Thyroid gland (tissue), 4 donors: ENCODE measurements at regions not wholly inside any gene's neighbourhood (a gene's known extent, or its start where the extent isn't known, plus 50 kb on each side); places are given as distances from the start of the nearest gene placed in this dataset.

Experiments used
- POLR2A ChIP-seq, 2 donors: fragments of 450-650 bp; IDR thresholded peaks; one replicate each; pipeline ENCODE4 v1.6.1; 2017; ENCODE audit warnings: antibody characterized with exemption in 2 of 2, mild to moderate bottlenecking in 2 of 2, moderate library complexity in 1 of 2
- TF ChIP-seq, protein P1 (sequence below), 6 experiments: fragments of 200-600 bp in 3 of 6; fragments of 450-650 bp in 3 of 6; sonication (generic) in 3 of 6; IDR thresholded peaks; one replicate each; pipeline ENCODE4 v1.5.1; 2016 to 2019; ENCODE audit warnings: antibody characterized with exemption in 6 of 6, mild to moderate bottlenecking in 2 of 6, inconsistent platforms in 1 of 6, moderate library complexity in 1 of 6

DNA sequence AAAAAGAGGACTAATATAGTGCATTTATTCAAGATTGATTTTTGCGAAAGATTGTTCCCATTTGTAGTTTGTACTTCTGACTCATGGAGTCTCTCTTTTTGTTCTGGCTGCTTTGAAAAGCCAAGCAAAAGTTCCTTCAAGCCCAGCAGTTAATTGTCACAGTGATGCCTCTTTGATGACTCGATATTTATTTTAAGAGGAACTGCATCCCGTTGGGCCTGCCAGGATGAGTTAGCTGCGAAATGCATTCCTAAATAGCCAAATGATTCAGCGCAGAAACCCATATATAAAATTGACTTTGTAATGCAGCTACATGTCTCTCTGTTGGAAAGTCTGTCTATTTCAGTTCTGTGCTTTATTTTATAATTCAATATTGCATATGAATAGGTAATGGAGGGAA, 295.1 kb downstream of the GBA3 start:
- TF ChIP-seq, protein P1, sequence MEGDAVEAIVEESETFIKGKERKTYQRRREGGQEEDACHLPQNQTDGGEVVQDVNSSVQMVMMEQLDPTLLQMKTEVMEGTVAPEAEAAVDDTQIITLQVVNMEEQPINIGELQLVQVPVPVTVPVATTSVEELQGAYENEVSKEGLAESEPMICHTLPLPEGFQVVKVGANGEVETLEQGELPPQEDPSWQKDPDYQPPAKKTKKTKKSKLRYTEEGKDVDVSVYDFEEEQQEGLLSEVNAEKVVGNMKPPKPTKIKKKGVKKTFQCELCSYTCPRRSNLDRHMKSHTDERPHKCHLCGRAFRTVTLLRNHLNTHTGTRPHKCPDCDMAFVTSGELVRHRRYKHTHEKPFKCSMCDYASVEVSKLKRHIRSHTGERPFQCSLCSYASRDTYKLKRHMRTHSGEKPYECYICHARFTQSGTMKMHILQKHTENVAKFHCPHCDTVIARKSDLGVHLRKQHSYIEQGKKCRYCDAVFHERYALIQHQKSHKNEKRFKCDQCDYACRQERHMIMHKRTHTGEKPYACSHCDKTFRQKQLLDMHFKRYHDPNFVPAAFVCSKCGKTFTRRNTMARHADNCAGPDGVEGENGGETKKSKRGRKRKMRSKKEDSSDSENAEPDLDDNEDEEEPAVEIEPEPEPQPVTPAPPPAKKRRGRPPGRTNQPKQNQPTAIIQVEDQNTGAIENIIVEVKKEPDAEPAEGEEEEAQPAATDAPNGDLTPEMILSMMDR (IDR thresholded peaks at IDR 0.05), result no peak
- no peak for TF ChIP-seq POLR2A (IDR thresholded peaks at IDR 0.05)
